Panc1 (cell line): ENCODE measurements at regions not wholly inside any gene's neighbourhood (a gene's known extent, or its start where the extent isn't known, plus 50 kb on each side); places are given as distances from the start of the nearest gene placed in this dataset.

ENCODE experiments used
- ATAC-seq: fragments of 200-7000 bp; cut with Tn5 transposase; 2 replicates; pipeline ENCODE4 v1.9.1; 2020; ENCODE audit warnings: mild to moderate bottlenecking, moderate library complexity
- BruUV-seq: library from RNA; stranded (reverse); fragments of 400-500 nt; replicated peaks from 2 replicates; lab custom pipeline; 2021; lab: Mats Ljungman, UMichigan
- CTCF ChIA-PET: fragments of 300-600 bp; sonication (Branson Sonifier 250); formaldehyde crosslinking; loops from one replicate; lab custom pipeline; 2022; ENCODE audit warnings: antibody characterized with exemption; lab: Charles Lee
- POLR2A ChIA-PET: fragments of 300-600 bp; sonication (Branson Sonifier 250); formaldehyde crosslinking; loops from one replicate; lab custom pipeline; 2022; ENCODE audit warnings: antibody characterized with exemption; lab: Charles Lee
- DNase-seq: peaks from one replicate; pipeline ENCODE4 v3.0.0-alpha.2; 2010; ENCODE audit warnings: low read depth, low spot score
- H3K27ac ChIP-seq: 2 replicates; pipeline ENCODE4 v1.5.1; 2011; ENCODE audit warnings: mild to moderate bottlenecking, low read length, inconsistent platforms
- H3K27me3 ChIP-seq: fragments of 200-500 bp; sonication (Bioruptor generic); 2 replicates; pipeline ENCODE4 v1.6.0; 2014; ENCODE audit warnings: low read length, inconsistent platforms; ENCODE audit not compliant: control insufficient read depth, insufficient read depth
- H3K36me3 ChIP-seq: fragments of 200-500 bp; sonication (Bioruptor generic); 2 replicates; pipeline ENCODE4 v1.5.1; 2014; ENCODE audit warnings: inconsistent platforms, mild to moderate bottlenecking, low read length, moderate library complexity; ENCODE audit not compliant: control insufficient read depth, insufficient read depth
- H3K4me1 ChIP-seq: 2 replicates; pipeline ENCODE4 v1.5.1; 2011; ENCODE audit warnings: inconsistent platforms, mild to moderate bottlenecking, low read length, moderate library complexity; ENCODE audit not compliant: control insufficient read depth, insufficient read depth
- H3K4me3 ChIP-seq, 2 experiments: 2 replicates each; pipeline ENCODE4 v1.5.1; 2011 to 2012; ENCODE audit warnings: low read depth in 2 of 2, low read length in 2 of 2, mild to moderate bottlenecking in 2 of 2, inconsistent platforms in 1 of 2, moderate library complexity in 1 of 2
- H3K9me3 ChIP-seq: fragments of 200-500 bp; sonication (Bioruptor generic); 2 replicates; pipeline ENCODE4 v1.5.1; 2014; ENCODE audit warnings: low read depth, mild to moderate bottlenecking, inconsistent platforms, low read length, moderate library complexity; ENCODE audit not compliant: control insufficient read depth, insufficient read depth
- POLR2AphosphoS5 ChIP-seq: IDR thresholded peaks from 2 replicates; pipeline ENCODE4 v1.6.1; 2012; ENCODE audit warnings: mild to moderate bottlenecking, low read depth, low read length, moderate library complexity
- SIN3A ChIP-seq: IDR thresholded peaks from 2 replicates; pipeline ENCODE4 v1.6.1; 2012; ENCODE audit warnings: low read depth, mild to moderate bottlenecking, low read length, moderate library complexity, borderline replicate concordance; ENCODE audit not compliant: insufficient read depth
- TCF7L2 ChIP-seq: IDR thresholded peaks from 2 replicates; pipeline ENCODE4 v1.6.1; 2011; ENCODE audit warnings: mild to moderate bottlenecking, low read depth, low read length, inconsistent platforms
- in situ Hi-C: cut with HindIII; loops from 2 replicates; pipeline ENCODE4 v1.10.0; 2016; ENCODE audit warnings: low sequenced_read_pairs, low pct_unique_long_range_greater_than_20kb
- intact Hi-C: fragments of 100-400 bp; cut with micrococcal nuclease; formaldehyde crosslinking; loops from one replicate; pipeline ENCODE4 v1.10.0; 2022; ENCODE audit not compliant: unreplicated experiment
- TF ChIP-seq, protein P1 (sequence below), 2 experiments: IDR thresholded peaks; 2 replicates each; pipeline ENCODE4 v1.6.1; 2011 to 2012; ENCODE audit warnings: low read depth in 2 of 2, control low read depth in 1 of 2, low read length in 1 of 2, mild to moderate bottlenecking in 1 of 2, moderate library complexity in 1 of 2; ENCODE audit not compliant: insufficient read depth in 1 of 2
- TF ChIP-seq, protein P2 (sequence below): fragments of 450-650 bp; IDR thresholded peaks from 2 replicates; pipeline ENCODE4 v1.5.1; 2017; ENCODE audit warnings: mild to moderate bottlenecking

DNA sequence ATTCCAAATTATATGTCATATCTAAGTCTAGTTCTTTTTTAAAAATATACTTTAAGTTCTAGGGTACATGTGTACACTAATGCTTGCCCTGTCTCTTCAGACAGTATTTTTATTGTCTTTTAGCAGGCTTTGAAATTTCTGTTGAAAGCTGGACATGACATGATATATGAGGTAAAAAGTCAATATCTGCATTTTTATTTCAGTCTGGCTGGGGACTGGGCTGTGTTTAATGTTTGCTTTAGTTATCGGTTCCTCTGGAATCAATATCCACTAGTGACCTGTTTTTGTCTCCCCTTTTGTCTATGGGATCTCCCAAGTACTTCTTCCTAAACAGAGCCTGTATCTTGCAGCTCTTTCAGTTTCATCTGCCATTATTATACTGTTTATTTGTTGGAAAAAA lies 786.2 kb upstream of the GJE1 start:
- no peak for TF ChIP-seq TCF7L2
- TF ChIP-seq POLR2AphosphoS5 = no peak
- TF ChIP-seq, protein P1, sequence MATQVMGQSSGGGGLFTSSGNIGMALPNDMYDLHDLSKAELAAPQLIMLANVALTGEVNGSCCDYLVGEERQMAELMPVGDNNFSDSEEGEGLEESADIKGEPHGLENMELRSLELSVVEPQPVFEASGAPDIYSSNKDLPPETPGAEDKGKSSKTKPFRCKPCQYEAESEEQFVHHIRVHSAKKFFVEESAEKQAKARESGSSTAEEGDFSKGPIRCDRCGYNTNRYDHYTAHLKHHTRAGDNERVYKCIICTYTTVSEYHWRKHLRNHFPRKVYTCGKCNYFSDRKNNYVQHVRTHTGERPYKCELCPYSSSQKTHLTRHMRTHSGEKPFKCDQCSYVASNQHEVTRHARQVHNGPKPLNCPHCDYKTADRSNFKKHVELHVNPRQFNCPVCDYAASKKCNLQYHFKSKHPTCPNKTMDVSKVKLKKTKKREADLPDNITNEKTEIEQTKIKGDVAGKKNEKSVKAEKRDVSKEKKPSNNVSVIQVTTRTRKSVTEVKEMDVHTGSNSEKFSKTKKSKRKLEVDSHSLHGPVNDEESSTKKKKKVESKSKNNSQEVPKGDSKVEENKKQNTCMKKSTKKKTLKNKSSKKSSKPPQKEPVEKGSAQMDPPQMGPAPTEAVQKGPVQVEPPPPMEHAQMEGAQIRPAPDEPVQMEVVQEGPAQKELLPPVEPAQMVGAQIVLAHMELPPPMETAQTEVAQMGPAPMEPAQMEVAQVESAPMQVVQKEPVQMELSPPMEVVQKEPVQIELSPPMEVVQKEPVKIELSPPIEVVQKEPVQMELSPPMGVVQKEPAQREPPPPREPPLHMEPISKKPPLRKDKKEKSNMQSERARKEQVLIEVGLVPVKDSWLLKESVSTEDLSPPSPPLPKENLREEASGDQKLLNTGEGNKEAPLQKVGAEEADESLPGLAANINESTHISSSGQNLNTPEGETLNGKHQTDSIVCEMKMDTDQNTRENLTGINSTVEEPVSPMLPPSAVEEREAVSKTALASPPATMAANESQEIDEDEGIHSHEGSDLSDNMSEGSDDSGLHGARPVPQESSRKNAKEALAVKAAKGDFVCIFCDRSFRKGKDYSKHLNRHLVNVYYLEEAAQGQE (IDR thresholded peaks at IDR 0.05; ENCODE audit: insufficient read depth in 1 of 2, low read depth in 2 of 2, low read length in 1 of 2) = no peak
- no peak for TF ChIP-seq SIN3A
- TF ChIP-seq, protein P2, sequence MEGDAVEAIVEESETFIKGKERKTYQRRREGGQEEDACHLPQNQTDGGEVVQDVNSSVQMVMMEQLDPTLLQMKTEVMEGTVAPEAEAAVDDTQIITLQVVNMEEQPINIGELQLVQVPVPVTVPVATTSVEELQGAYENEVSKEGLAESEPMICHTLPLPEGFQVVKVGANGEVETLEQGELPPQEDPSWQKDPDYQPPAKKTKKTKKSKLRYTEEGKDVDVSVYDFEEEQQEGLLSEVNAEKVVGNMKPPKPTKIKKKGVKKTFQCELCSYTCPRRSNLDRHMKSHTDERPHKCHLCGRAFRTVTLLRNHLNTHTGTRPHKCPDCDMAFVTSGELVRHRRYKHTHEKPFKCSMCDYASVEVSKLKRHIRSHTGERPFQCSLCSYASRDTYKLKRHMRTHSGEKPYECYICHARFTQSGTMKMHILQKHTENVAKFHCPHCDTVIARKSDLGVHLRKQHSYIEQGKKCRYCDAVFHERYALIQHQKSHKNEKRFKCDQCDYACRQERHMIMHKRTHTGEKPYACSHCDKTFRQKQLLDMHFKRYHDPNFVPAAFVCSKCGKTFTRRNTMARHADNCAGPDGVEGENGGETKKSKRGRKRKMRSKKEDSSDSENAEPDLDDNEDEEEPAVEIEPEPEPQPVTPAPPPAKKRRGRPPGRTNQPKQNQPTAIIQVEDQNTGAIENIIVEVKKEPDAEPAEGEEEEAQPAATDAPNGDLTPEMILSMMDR = no peak
- no peak for DNase-seq
- in situ Hi-C loops = no loop called here
- CTCF ChIA-PET = no interaction called here
- ATAC-seq = no peak
- Histone ChIP-seq H3K9me3 (no peaks in the 10 kb centered on the region), H3K27me3 (no peaks in the 10 kb centered on the region), H3K27ac (no peak overlapping the region), H3K4me1 (no peaks in the 10 kb centered on the region), H3K36me3 (no peaks in the 10 kb centered on the region), H3K4me3 (no peak overlapping the region)
- intact Hi-C loops = no loop called here
- no TSS peak for BruUV-seq
- POLR2A ChIA-PET = no interaction called here

DNA sequence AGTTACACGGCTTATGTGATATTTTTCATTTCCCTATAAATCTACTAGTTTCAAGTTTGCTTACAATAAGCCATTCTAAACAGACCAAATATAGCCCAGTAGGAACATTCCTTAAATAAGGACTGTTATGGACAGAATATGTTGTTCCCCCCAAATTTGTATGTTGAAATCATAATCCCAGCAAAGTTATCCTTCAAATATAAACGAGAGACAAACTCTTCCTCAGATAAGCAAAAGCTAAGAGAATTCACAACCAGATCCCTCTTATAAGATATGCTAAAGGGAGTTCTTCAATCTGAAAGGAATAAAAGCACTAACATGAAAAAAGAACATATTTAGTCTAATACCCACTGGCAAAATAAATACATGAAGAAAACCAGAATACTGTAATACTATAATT lies 795.5 kb upstream of the GJE1 start:
- Histone ChIP-seq H3K9me3 (no peaks in the 10 kb centered on the region), H3K4me1 (no peaks in the 10 kb centered on the region), H3K27me3 (no peaks in the 10 kb centered on the region), H3K27ac (no peak overlapping the region), H3K36me3 (no peaks in the 10 kb centered on the region), H3K4me3 (no peak overlapping the region)
- TF ChIP-seq, protein P1 (IDR thresholded peaks at IDR 0.05; ENCODE audit: insufficient read depth in 1 of 2, low read depth in 2 of 2, low read length in 1 of 2) = no peak
- no peak for TF ChIP-seq TCF7L2
- no peak for TF ChIP-seq SIN3A
- TF ChIP-seq, protein P2 = no peak
- no peak for TF ChIP-seq POLR2AphosphoS5
- no peak for ATAC-seq
- CTCF ChIA-PET = no interaction called here
- intact Hi-C loops (no loop called here), in situ Hi-C loops (no loop called here)
- no peak for DNase-seq
- POLR2A ChIA-PET = no interaction called here
- BruUV-seq = no TSS peak
